ENCODE measurements at regions not wholly inside any gene's neighbourhood (a gene's known extent, or its start where the extent isn't known, plus 50 kb on each side); places are given as distances from the start of the nearest gene placed in this dataset.

DNA sequence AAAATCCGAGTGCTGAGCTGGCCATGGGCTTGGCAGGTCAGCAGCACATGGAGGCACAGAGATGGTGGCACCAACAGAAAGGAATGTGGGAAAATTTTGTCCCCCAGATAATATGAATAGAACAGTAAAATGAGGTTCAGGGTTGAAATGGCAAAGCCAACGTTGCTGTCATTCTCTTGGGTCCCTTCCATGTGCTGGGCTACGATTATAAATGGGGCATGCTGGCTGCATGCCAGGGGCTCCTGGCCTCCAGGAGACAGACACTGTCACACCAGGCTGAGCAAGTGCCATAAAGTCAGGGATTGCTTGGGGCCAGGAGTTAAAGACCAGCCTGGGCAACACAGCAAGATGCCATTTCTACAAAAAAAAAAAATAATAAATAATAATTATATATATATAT, 77.1 kb downstream of the TOMM20 start:
- H3K27ac Mint-ChIP-seq, result no peak overlapping the region
- H3K56ac ChIP-seq (ENCODE audit: insufficient read length, low read depth, low read length), result no peak overlapping the region
- H3K23me2 ChIP-seq (ENCODE audit: insufficient read length, low read depth, low read length, poor library complexity, severe bottlenecking), result no peaks in the 10 kb centered on the region
- H3K18ac ChIP-seq (ENCODE audit: insufficient read length, low read depth, low read length), result no peak overlapping the region
- no peak overlapping the region for H2BK5ac ChIP-seq (ENCODE audit: insufficient read length, low read length)
- no peak overlapping the region for H4K91ac ChIP-seq (ENCODE audit: insufficient read length, low read depth, low read length)
- H3K14ac ChIP-seq (ENCODE audit: insufficient read depth, low read length), result no peak overlapping the region
- H4K8ac ChIP-seq (replicated peaks; ENCODE audit: insufficient read length, low read depth, low read length), result no peak overlapping the region
- no peaks in the 10 kb centered on the region for H3K79me2 ChIP-seq (ENCODE audit: insufficient read depth, low read length)
- no peaks in the 10 kb centered on the region for H4K20me1 ChIP-seq (ENCODE audit: control insufficient read depth, insufficient read depth, insufficient read length)
- peaks cover 4% of the 10 kb centered on the region for H3K27me3 Mint-ChIP-seq (ENCODE audit: low read depth)
- no peaks in the 10 kb centered on the region for H3K36me3 Mint-ChIP-seq (ENCODE audit: insufficient read depth in 1 of 3, low read depth in 3 of 3)
- H4K5ac ChIP-seq (ENCODE audit: insufficient read length, low read depth, low read length), result no peak overlapping the region
- WGBS (ENCODE audit: extremely low coverage, insufficient read length, low lambda C conversion rate), result no CpG with 5 or more reads among the region's 3 CpGs
- H3K9ac ChIP-seq (ENCODE audit: extremely low read depth, insufficient read length, low read length), result no peak overlapping the region
- no peak overlapping the region for H2BK12ac ChIP-seq (ENCODE audit: insufficient read length, low read depth, low read length)
- no peak overlapping the region for H3K23ac ChIP-seq (ENCODE audit: insufficient read length, low read depth, low read length)
- DNase-seq, result no peak
- H3K27ac ChIP-seq (ENCODE audit: insufficient read length, low read depth, low read length), result no peak overlapping the region
- no peaks in the 10 kb centered on the region for H3K4me1 ChIP-seq (ENCODE audit: insufficient read depth, low read length)
- no peak overlapping the region for H2BK20ac ChIP-seq (ENCODE audit: low read depth, low read length, poor library complexity, severe bottlenecking)
- H2BK15ac ChIP-seq (ENCODE audit: low read depth, low read length), result no peak overlapping the region
- no peaks in the 10 kb centered on the region for H3K27me3 ChIP-seq (ENCODE audit: insufficient read depth, low read length)
- H3K9me3 Mint-ChIP-seq, result no peaks in the 10 kb centered on the region
- no peak overlapping the region for H2BK120ac ChIP-seq (ENCODE audit: low read depth, low read length, poor library complexity, severe bottlenecking)
- no peaks in the 10 kb centered on the region for H3K79me1 ChIP-seq (ENCODE audit: insufficient read depth, low read depth, low read length, poor library complexity, severe bottlenecking)
- H3K4ac ChIP-seq (ENCODE audit: low read depth, low read length), result no peak overlapping the region
- TF ChIP-seq, protein P1, sequence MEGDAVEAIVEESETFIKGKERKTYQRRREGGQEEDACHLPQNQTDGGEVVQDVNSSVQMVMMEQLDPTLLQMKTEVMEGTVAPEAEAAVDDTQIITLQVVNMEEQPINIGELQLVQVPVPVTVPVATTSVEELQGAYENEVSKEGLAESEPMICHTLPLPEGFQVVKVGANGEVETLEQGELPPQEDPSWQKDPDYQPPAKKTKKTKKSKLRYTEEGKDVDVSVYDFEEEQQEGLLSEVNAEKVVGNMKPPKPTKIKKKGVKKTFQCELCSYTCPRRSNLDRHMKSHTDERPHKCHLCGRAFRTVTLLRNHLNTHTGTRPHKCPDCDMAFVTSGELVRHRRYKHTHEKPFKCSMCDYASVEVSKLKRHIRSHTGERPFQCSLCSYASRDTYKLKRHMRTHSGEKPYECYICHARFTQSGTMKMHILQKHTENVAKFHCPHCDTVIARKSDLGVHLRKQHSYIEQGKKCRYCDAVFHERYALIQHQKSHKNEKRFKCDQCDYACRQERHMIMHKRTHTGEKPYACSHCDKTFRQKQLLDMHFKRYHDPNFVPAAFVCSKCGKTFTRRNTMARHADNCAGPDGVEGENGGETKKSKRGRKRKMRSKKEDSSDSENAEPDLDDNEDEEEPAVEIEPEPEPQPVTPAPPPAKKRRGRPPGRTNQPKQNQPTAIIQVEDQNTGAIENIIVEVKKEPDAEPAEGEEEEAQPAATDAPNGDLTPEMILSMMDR (conservative IDR thresholded peaks at IDR 0.05), result no peak
- no peak overlapping the region for H3K4me3 Mint-ChIP-seq
- no peaks in the 10 kb centered on the region for H3K9me3 ChIP-seq (ENCODE audit: control insufficient read depth, low read depth, low read length)
- H2AFZ ChIP-seq (ENCODE audit: low read length), result no peak overlapping the region
- no peak overlapping the region for H3K4me2 ChIP-seq (ENCODE audit: insufficient read depth, insufficient read length, low read length)
- no peak overlapping the region for H3T11ph ChIP-seq (ENCODE audit: low read length)
- H2AK5ac ChIP-seq (ENCODE audit: insufficient read length, low read length), result no peak overlapping the region
- H3K4me1 Mint-ChIP-seq, result peaks cover 13 to 15% of the 10 kb centered on the region in 2 experiments

All from H9 (cell line).